Stimulated activated CD8-positive, alpha-beta memory T cell treated with anti-CD3 and anti-CD28 coated beads, Interleukin-4, amount 100 ng/mL, for 1 hour (primary cell): ENCODE measurements at regions not wholly inside any gene's neighbourhood (a gene's known extent, or its start where the extent isn't known, plus 50 kb on each side); places are given as distances from the start of the nearest gene placed in this dataset.

Source experiments
- DNase-seq, 2 donors: peaks; one replicate each; pipeline ENCODE4 v3.0.0-alpha.2; 2020; ENCODE audit warnings: low read depth in 2 of 2, low spot score in 1 of 2

DNA sequence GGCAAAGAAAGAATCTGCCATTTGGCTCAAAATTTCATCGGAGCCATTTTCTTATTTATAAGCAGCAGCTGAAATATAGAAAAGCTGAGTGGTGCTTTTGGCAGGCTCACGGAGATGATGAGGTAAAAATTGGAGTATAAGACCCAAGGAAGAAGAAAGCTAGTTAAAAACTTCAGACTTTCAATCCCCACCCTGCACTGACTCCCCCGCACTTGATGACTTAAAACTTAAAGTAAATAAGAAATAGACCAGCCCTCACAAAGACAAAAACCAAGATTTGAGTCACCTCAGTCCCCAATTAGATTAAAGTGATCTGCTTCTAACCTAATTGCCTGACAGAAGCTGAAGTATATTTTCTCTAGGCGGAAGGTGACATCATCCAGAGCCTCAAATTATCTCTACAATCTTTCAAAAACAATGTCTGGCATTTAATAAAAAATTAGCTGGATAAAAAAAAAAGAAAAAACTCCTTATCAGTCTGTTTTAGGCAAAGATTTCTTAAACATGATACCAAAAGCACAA, 124.0 kb upstream of the PJA2 start:
- no peak for DNase-seq

DNA sequence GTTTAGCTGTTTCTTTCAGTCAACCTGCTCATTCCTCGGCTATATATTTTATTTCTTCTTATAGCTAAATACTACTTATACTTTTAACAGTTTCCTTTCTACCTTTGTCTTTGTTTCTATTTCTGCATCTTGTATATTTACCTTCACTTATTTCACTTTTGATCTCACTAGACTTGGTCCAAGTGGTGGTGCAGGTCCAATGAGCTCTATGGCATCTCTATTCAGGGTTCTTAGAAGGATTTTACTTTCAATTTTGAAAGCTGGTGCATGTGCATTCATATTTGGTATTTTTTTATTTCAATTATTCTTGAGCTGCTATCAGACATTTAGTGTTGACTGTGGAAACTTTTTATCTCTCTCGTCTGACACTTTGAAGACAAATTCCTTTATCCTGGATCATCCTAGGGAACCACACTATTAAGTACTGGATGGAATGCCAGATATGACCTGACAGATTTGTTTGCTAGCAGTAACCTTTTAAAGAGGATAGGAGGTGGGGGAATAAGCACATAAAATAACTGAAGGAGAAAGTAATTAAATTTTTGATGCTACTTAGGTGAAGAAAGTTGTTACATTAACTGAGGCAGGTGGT, 123.1 kb upstream of the PJA2 start:
- no peak for DNase-seq

DNA sequence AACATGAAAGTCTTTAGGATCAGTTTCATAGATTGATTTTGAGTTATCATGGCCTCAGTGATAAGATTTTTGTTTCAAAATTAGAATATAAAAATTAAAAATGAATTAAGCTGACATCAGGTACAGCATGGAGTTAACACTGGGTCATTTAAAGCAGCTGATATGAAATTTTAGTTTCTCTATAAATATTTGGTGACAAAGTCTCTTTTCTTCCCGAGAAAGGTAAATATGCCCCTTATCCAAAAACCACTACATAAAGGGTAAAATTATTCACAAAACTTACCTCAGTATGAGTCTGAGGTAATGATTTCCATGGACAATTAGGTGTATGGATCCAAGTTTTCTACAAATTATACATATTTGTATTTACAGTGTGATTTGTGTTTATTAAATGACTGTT, 121.5 kb upstream of the PJA2 start:
- no peak for DNase-seq

DNA sequence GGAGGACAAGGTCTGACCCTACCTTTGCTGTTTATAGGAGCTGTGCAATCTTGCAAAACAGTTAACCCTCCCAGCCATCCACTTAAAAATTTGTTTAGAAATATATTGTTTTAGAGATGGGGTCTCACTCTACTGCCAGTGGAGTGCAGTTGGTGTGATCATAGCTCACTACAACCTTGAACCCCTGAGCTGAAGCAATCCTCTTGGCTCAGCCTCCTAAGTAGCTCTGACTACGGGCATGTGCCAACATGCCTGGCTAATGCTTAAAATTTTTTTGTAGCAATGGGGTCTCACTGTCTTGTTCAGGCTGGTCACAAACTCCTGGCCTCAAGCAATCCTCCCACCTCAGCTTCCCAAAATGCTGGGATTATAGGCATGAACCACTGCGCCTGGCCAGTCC, 120.2 kb upstream of the PJA2 start:
- DNase-seq, result no peak

DNA sequence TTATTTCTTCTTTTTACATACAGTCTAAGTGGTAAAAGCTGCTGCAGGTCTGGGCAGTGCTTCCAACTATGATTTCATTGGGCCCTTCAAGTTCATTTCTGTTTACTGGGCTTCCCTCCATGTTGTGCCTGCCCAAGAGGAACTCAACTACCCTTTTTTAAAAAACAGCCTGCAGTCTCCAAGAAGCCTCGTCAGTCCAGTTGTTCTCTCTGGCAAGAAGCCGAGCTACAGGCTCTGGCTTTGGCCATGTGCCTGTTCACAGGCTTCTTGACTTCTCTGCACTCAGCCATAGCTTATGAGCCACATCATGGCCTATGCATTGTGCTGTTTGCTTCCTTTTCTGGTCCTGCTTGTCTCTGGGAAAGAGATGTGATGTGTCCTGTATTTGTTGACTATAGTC, 119.7 kb upstream of the PJA2 start:
- DNase-seq, result no peak

DNA sequence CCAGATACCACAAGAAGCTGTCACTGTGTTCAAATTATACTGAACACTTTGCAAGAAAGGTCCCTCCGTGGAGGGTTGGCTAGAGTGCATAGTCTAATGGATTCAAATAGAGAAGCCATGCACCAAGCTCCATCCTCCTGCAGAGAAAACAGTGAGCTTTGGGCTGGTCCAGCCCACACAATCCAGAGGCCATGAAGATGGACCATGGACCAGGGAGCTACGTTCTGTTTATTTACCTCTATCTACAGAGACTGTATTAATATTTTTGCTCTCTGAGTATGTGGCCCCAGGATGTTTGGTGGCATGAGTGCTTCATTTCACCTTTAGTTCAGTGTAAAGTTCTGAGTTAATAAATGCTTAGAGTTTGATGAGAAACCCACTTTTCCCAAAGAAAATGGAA, 114.8 kb upstream of the PJA2 start:
- DNase-seq, result no peak

DNA sequence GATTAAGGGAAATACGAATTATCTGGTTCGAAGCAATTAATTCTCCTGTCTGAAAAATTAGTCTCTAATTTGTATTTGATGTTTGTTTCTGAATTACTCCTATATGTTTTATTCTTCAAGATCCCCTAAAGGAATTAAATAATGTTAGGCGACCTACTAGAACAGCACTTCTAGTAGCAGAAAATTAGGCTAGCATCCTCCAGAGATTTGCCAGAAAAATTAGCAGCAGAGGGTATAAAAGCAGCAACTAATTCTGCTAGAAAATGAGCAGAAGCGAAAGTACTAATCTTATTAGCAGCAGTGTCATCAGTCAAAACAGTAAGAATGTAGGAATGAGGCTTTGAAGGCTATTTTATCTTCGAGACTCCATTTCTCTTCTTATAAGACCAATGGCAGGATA, 114.3 kb upstream of the PJA2 start:
- DNase-seq, result no peak

DNA sequence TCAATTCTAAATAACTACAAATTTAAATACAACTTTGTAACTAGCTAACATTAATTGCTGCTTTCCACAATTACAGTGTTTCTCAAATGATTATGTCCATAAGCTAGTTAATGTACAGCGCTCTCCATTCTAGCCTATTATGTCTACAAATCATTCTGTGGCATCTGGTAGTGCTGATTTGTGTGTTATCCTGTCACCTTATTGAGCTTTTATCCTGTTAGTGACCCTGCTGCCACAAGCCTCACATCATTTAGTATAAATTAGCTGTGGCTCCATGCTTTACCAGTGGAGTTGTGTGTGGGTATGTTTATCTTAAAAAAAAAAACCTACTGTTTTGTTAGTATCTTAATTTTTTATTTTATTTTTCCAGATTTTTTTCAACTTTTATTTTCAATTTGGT, 112.6 kb upstream of the PJA2 start:
- DNase-seq, result no peak

DNA sequence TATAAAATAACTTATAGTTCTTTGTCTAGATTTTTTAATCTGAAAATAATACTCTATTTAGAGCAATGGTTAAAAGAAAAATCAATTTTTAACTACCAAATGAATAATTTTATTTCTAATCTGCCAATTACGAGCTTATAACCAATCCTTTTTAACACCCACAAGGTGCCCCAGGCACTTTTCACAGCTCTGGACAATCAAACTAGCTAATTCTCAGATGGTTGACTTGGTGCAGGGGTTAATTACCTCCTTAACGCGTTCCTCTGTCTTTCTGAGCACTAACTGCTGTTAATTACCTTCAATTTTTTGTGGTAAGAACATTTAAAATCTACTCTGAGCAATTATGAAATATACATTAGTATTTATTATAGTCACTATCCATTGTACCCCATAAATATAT, 109.6 kb upstream of the PJA2 start:
- no peak for DNase-seq

DNA sequence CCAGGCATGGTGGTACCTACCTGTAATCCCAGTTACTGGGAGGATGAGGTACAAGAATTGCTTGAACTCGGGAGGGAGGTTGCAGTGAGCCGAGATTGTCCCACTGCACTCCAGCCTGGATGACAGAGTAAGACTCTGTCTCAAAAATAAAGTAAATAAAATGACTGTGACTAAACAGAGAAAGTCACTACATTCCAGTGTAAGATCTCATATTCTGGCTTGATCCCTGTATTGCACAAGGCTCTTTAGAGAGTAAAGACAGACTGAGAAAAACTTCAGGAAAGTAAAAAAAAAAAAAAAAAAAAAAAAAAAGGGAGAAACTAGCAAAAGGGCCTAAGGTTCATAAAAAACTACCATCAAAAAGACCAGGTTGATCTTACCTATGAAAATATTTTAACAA, 106.6 kb upstream of the PJA2 start:
- no peak for DNase-seq

DNA sequence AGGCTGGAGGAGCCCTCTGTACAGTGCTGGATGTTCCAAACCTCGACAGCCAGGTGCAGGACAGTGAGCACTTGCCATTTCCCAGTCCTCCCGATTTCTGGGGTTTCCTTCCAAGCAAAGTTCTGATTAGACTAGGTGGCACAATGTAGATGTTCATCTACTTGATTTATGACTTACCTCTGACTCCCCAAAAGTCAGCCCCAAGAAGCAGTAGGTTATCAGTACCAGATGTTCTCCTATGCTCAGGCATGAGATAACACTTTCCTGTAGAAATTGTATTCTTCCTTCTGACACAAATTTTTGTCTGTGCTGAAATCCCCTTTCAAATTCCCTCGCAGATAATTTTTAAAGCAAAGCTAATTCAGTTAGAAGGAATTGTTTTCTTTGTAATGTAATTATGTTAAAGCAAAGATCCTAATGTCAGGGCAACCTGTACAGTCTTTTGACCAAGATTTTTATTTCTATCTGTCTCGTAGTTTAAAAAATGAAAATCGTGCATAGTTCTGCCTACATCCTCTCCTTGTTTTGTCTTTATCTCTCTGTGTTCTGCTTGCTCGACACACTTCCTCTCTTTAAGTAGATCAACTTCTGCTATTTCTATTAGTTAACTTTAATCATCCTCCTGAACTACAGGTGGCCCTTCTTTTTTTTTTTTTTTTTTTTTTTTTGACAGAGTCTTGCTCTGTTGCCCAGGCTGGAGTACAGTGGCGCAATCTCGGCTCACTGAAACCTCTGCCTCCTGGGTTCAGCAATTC, 102.4 kb upstream of the PJA2 start:
- DNase-seq, result no peak

DNA sequence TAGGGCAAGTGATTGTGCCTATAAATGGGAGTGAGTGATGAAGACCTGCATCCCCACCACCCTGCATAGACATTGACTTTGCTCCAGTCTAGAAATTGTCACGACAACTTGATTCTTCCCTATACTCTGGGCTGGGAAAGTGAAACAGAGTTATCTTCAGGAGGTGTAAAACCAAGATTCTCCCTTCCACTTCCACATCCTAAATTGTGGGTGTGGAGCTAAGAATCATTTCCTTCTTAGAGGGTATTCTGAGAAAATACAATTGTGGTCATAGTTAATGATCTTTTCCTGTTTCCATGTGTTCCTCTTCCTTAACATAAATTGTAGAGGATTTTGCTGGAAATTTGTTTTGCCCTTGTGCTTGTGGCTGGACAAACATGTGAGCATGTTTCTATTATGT, 96.8 kb upstream of the PJA2 start:
- DNase-seq, result no peak

DNA sequence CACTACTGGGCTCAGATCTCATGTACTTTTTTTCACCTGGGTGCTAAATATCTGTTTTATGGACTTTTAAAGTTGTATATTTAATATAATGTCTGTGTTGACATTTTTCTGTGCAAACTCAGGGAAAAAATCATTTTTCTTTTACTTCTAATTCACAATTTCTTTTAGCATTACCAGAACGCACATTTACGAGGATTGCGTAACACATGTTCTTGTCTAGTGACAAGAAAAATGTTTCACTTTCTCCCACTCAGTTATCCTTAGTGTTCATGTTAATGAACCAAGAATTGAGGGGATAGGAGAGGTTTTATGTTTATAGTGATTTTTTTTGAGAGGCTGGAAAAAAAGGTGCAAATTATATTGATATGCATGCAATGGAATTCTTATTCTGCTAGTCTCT, 86.3 kb upstream of the PJA2 start:
- DNase-seq, result no peak

DNA sequence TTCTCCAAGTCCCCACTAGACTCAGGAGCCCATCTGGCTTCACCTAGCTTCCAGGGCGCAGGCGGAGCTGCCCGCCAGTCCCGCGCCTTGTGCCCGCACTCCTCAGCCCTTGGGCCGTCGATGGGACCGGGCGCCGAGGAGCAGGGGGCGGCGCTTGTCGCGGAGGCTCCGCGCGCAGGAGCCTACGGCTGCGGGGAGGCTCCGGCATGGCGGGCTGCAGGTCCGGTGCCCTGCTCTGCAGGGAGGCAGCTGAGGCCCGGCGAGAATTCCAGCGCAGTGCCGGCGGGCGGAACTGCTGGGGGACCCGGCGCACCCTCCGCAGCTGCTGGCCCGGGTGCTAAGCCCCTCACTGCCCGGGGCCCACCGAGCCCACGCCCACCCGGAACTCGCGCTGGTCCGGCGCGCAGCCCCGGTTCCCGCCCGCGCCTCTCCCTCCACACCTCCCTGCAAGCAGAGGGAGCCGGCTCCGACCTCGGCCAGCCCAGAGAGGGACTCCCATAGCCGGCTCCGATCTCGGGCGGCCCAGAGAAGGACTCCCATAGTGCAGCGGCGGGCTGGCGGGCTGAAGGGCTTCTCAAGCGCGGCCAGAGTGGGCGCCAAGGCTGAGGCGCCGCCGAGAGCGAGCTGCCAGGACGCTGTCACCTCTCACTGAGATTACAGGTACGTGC, 78.1 kb upstream of the PJA2 start:
- DNase-seq, result no peak

DNA sequence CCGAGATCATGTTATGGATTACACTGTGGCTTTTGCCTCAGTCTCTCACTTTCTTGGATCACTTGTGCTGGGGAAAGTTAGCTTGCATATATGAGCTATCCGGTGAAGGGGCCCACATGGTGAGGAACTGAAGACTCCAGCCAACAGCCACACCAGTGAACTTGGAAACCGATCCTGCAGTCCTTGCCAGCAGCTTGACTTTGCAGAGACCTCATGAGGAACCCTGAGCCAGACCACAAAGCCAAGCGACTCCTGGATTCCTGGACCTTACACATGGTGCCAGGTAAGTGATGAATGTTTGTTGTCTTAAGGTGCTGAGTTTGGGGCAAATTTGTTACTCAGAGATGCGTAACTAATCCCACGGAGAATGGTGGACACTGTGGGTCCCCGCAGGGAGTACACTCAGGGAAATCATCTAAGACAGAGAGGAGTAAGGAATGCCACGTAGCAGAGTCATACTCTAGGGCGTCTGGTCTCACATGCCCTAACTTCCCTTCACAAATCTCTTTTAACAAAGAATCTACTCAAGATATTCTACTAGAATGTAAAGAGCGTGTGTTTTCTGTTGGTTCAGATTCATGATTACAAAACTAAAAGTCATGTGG, 76.5 kb upstream of the PJA2 start:
- DNase-seq, result no peak

DNA sequence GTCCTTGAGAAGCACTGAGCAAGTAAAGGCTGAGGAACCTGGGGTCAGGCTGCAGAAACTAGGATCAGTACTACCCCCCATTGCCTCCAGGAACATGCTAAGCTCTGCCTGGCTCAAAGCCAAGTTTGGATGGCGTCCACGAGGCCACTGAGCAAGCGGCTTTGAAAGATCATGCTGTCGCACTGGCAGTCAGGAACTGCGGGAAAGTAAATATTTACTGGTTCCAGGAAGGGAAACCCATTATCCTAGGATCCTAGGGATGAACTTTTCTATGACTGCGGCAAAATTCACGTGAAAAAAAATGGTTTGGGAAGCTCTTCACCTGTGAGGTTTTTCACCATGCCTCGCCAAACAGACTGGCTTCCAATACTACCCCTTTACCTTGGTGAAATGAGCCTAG, 75.3 kb upstream of the PJA2 start:
- no peak for DNase-seq

DNA sequence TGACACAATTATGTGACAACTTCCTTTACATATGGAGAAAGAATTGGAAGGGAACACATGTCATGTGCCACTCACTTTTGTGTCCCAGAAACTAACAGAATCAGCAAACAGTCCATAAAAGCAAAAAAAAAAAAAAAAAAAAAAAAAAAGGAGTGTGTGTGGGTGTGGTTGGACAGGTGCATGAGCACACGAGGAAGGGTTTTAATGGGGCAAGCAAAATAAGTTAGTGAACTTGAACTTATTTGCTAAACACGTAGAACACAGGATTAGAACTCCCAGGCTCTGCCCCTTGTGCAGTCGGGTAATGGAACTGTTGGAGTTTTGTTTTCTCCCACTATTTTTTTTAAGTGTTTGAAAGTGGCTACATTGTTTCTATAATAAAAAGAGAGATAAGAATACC, 74.8 kb upstream of the PJA2 start:
- DNase-seq, result no peak

DNA sequence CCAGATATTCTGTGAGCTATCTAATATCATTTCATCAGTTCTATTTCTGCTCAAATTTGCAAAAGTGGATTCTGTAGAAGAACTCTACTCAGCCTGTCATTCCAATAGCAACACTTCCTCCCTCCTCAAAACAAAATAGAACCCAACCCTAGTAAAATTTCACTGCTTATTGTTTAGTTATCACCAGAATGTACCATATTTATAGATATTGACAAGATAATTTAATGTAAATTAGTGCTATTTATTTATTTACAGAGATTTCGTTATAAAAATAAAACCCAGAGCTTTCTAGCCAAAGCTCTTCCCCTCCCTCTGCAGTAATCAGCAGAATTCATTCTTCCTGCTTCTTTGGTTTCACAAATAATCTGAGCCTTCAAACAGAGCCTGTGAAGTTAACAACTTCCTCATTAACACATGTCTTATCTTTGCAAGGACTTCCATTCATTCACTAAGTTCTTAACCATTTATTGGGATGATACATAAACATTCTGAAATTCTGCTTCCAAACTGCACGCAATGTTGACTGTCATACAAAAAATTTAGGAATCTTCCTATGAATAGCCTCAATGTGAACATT, 73.7 kb upstream of the PJA2 start:
- no peak for DNase-seq

DNA sequence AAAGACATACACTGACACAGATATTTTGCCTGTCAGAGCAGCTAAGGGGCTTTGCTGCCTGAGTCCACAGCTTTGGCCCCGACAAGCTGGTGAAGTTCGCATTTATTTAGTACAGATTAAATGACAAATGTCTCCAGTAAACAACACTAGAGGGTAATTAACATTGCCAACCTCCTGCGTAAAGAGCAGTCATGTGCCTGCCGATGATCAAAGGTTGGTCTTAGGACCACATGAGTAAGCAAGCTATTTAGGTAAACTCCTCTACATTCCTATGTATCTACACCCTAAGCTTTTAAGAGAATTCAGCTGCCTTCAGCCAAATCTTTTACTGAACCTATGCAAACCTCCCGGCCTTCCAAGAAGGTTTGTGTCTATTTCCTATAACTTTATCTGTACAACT, 73.0 kb upstream of the PJA2 start:
- DNase-seq, result no peak

DNA sequence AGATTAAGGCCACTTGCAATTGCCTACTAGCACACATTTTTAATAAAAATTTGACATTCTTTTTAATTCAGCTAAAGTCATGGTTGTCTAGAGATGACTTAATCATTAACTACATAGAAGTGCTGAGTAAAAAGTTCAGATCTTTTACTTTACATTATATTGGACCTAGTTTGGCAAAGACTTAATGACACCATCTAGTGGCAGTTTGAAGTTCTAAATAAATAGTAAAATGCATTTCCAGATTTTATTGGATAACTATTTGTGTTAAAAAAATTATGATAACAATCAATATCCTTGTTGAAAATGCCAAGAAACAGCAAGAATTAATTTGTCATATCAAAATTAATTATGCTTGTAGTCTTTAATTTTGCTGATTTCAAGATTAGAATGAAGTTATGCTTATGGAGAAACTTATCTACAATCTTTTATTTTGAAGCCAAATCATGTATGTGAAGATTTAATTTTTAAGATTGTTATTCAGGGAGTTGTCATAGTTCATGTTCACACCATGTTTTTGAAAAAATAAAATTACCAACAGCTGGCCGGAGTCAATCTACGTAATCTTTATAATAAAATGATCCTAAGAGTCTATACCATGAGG, 69.6 kb upstream of the PJA2 start:
- DNase-seq, result no peak

DNA sequence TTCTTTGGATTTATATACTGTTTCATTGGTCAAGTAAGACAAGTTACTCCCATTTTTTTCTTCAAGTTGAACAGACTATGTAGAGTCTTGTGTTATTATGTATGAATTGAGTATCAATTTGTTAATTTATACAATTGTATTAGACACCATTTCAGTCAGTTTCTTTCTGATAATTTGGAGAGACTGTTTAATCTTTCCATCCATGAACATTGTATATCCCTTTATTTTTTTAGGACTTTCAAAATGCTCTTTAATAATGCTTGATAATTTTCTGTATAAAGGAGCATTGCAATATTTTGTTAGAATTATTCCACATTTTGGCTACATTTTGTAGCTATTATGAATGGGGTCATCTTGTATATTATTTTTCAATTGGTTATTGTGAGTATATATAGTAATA, 69.1 kb upstream of the PJA2 start:
- DNase-seq, result no peak
